ENCODE measurements at regions not wholly inside any gene's neighbourhood (a gene's known extent, or its start where the extent isn't known, plus 50 kb on each side); places are given as distances from the start of the nearest gene placed in this dataset.

GRCh38 chr2:67836866-67837265 is 225.9 kb downstream of the C1D start:
- no peak for TF ChIP-seq CTCF (conservative IDR thresholded peaks at IDR 0.05; ENCODE audit: low read length)
- no peak for TF ChIP-seq EZH2phosphoT487 (IDR thresholded peaks at IDR 0.05; ENCODE audit: borderline replicate concordance)
